Endothelial cell of umbilical vein (primary cell): ENCODE measurements at regions not wholly inside any gene's neighbourhood (a gene's known extent, or its start where the extent isn't known, plus 50 kb on each side); places are given as distances from the start of the nearest gene placed in this dataset.

Experiments
- BruUV-seq: library from RNA; stranded (reverse); fragments of 400-500 nt; replicated peaks from 2 replicates; lab custom pipeline; 2021; lab: Mats Ljungman, UMichigan
- CTCF ChIA-PET: fragments of 300-600, 350-600 bp; sonication (Branson Sonifier 250); formaldehyde crosslinking; loops from one replicate; lab custom pipeline; 2021; ENCODE audit warnings: antibody characterized with exemption, inconsistent platforms; lab: Charles Lee
- POLR2A ChIA-PET: fragments of 300-600, 350-600 bp; sonication (Branson Sonifier 250); formaldehyde crosslinking; loops from one replicate; lab custom pipeline; 2021; ENCODE audit warnings: antibody characterized with exemption, inconsistent platforms; lab: Charles Lee
- DNase-seq: peaks from one replicate; pipeline ENCODE4 v3.0.0-alpha.2; 2011; ENCODE audit warnings: low read depth, low spot score
- FAIRE-seq: peaks from 2 replicates; lab custom pipeline; 2011; peaks lifted over from hg19 to GRCh38; lab: Jason Lieb, UNC
- H2AFZ ChIP-seq: 2 replicates; pipeline ENCODE4 v1.6.0; 2012; ENCODE audit warnings: low read depth, low read length, control low read depth, inconsistent platforms
- H3K27ac ChIP-seq: 2 replicates; pipeline ENCODE4 v1.5.1; 2011; ENCODE audit warnings: low read depth, mild to moderate bottlenecking, control low read depth, low read length, moderate library complexity; ENCODE audit not compliant: insufficient read depth
- H3K27me3 ChIP-seq, 2 experiments: 2 replicates each; pipeline versions ENCODE4 v1.6.0 to v1.6.1; 2011; ENCODE audit warnings: low read length in 2 of 2, mixed read lengths in 1 of 2; ENCODE audit not compliant: control insufficient read depth in 2 of 2, insufficient read depth in 2 of 2
- H3K36me3 ChIP-seq, 2 experiments: 2 replicates in 1 of 2; 3 replicates in 1 of 2; pipeline ENCODE4 v1.5.1; 2011; ENCODE audit warnings: low read length in 2 of 2, mild to moderate bottlenecking in 1 of 2, moderate library complexity in 1 of 2; ENCODE audit not compliant: control insufficient read depth in 2 of 2, insufficient read depth in 2 of 2; ENCODE audit errors: extremely low read depth in 1 of 2
- H3K4me1 ChIP-seq: 3 replicates; pipeline ENCODE4 v1.5.1; 2011; ENCODE audit warnings: mild to moderate bottlenecking, low read length; ENCODE audit not compliant: control insufficient read depth, insufficient read depth; ENCODE audit errors: extremely low read depth
- H3K4me2 ChIP-seq: 2 replicates; pipeline ENCODE4 v1.6.1; 2011; ENCODE audit warnings: low read length, control low read depth, mixed read lengths; ENCODE audit not compliant: insufficient read depth
- H3K4me3 ChIP-seq, 3 experiments: fragments of 200-600 bp in 1 of 3; sonication (generic), shearing (Covaris generic) in 1 of 3; replicated peaks in 1 of 3; 2 replicates each; pipeline ENCODE4 v1.5.1; 2011 to 2016; ENCODE audit warnings: control low read depth in 3 of 3, low read length in 3 of 3, mild to moderate bottlenecking in 2 of 3, inconsistent platforms in 1 of 3, low read depth in 1 of 3, moderate library complexity in 1 of 3; ENCODE audit not compliant: insufficient read depth in 1 of 3
- H3K79me2 ChIP-seq: 2 replicates; pipeline ENCODE4 v1.6.0; 2012; ENCODE audit warnings: low read length, inconsistent platforms; ENCODE audit not compliant: control insufficient read depth, insufficient read depth
- H3K9ac ChIP-seq: replicated peaks from 2 replicates; pipeline ENCODE3; 2011; ENCODE audit warnings: low read length, control low read depth; ENCODE audit not compliant: insufficient read depth; ENCODE audit errors: extremely low read depth
- H3K9me1 ChIP-seq: replicated peaks from 3 replicates; pipeline ENCODE4 v1.6.0; 2011; ENCODE audit warnings: mild to moderate bottlenecking, low read length; ENCODE audit not compliant: control insufficient read depth, insufficient read depth; ENCODE audit errors: extremely low read depth
- H3K9me3 ChIP-seq: replicated peaks from 2 replicates; pipeline ENCODE4 v1.5.1; 2012; ENCODE audit warnings: low read length, inconsistent platforms; ENCODE audit not compliant: control insufficient read depth, insufficient read depth
- H4K20me1 ChIP-seq: replicated peaks from 2 replicates; pipeline ENCODE3; 2011; ENCODE audit warnings: mild to moderate bottlenecking, low read length; ENCODE audit not compliant: control insufficient read depth, insufficient read depth; ENCODE audit errors: extremely low read depth
- EZH2 ChIP-seq: IDR thresholded peaks from 2 replicates; pipeline ENCODE4 v1.6.1; 2012; ENCODE audit warnings: borderline replicate concordance, low read depth, mild to moderate bottlenecking, moderate library complexity, low read length, inconsistent platforms; ENCODE audit not compliant: severe bottlenecking
- FOS ChIP-seq: IDR thresholded peaks from 2 replicates; pipeline ENCODE4 v1.6.1; 2011; ENCODE audit warnings: mild to moderate bottlenecking, low read length, moderate library complexity, borderline replicate concordance; ENCODE audit not compliant: insufficient read depth
- GATA2 ChIP-seq: IDR thresholded peaks from 2 replicates; pipeline ENCODE4 v1.7.0; 2011; ENCODE audit warnings: low read depth, mild to moderate bottlenecking, moderate library complexity, mixed read lengths, low read length; ENCODE audit not compliant: insufficient read length, insufficient read depth
- JUN ChIP-seq: IDR thresholded peaks from 2 replicates; pipeline ENCODE4 v1.6.1; 2011; ENCODE audit warnings: borderline replicate concordance, low read depth; ENCODE audit not compliant: insufficient read length, insufficient read depth
- MAX ChIP-seq: IDR thresholded peaks from 2 replicates; pipeline ENCODE4 v1.6.1; 2011; ENCODE audit not compliant: insufficient read depth, insufficient read length
- MYC ChIP-seq: IDR thresholded peaks from one replicate; pipeline ENCODE4 v1.6.1; 2011; ENCODE audit warnings: mild to moderate bottlenecking, low read depth, low read length
- POLR2A ChIP-seq: IDR thresholded peaks from 2 replicates; pipeline ENCODE4 v1.6.1; 2012; ENCODE audit warnings: low read depth, mild to moderate bottlenecking, control low read depth, low read length
- POLR2AphosphoS5 ChIP-seq: IDR thresholded peaks from 2 replicates; pipeline ENCODE4 v1.6.1; 2012; ENCODE audit warnings: low read depth, mild to moderate bottlenecking, control low read depth, low read length, moderate library complexity; ENCODE audit not compliant: insufficient read depth
- dilution Hi-C: fragments of 300-500 bp; cut with MboI; formaldehyde crosslinking; loops from one replicate; pipeline ENCODE4 v1.15.0; 2019; ENCODE audit warnings: low sequenced_read_pairs; ENCODE audit not compliant: extremely low pct_ligation_motif_present
- intact Hi-C: fragments of 100-400 bp; cut with micrococcal nuclease; formaldehyde crosslinking; loops from one replicate; pipeline ENCODE4 v1.10.0; 2022
- TF ChIP-seq, protein P1 (sequence below), 2 donors: IDR thresholded peaks; 1 replicate in 1 of 2; 2 replicates in 1 of 2; pipeline ENCODE4 v1.5.1; 2011; ENCODE audit warnings: low read length in 2 of 2, mild to moderate bottlenecking in 2 of 2, moderate library complexity in 2 of 2, control low read depth in 1 of 2, inconsistent platforms in 1 of 2, low read depth in 1 of 2; ENCODE audit not compliant: insufficient read depth in 1 of 2; ENCODE audit errors: extremely low read depth in 1 of 2

- no peaks in the 10 kb centered on the region for H3K36me3 ChIP-seq
- DNase-seq (no peak), FAIRE-seq (no peak)
- H3K9me1 ChIP-seq: no peaks in the 10 kb centered on the region
- CTCF ChIA-PET: no interaction called here
- no peaks in the 10 kb centered on the region for H4K20me1 ChIP-seq
- no peak overlapping the region for H2AFZ ChIP-seq
- no peaks in the 10 kb centered on the region for H3K9me3 ChIP-seq
- intact Hi-C loops (no loop called here), dilution Hi-C loops (no loop called here)
- no peaks in the 10 kb centered on the region for H3K27me3 ChIP-seq
- H3K27ac ChIP-seq: no peak overlapping the region
- H3K9ac ChIP-seq: no peak overlapping the region
- no peak overlapping the region for H3K4me2 ChIP-seq
- POLR2A ChIA-PET: no interaction called here
- no TSS peak for BruUV-seq
- TF ChIP-seq EZH2: no peak
- TF ChIP-seq MAX: no peak
- TF ChIP-seq, protein P1, sequence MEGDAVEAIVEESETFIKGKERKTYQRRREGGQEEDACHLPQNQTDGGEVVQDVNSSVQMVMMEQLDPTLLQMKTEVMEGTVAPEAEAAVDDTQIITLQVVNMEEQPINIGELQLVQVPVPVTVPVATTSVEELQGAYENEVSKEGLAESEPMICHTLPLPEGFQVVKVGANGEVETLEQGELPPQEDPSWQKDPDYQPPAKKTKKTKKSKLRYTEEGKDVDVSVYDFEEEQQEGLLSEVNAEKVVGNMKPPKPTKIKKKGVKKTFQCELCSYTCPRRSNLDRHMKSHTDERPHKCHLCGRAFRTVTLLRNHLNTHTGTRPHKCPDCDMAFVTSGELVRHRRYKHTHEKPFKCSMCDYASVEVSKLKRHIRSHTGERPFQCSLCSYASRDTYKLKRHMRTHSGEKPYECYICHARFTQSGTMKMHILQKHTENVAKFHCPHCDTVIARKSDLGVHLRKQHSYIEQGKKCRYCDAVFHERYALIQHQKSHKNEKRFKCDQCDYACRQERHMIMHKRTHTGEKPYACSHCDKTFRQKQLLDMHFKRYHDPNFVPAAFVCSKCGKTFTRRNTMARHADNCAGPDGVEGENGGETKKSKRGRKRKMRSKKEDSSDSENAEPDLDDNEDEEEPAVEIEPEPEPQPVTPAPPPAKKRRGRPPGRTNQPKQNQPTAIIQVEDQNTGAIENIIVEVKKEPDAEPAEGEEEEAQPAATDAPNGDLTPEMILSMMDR (IDR thresholded peaks at IDR 0.05; ENCODE audit: extremely low read depth in 1 of 2, insufficient read depth in 1 of 2, low read depth in 1 of 2, low read length in 2 of 2): no peak
- TF ChIP-seq MYC: no peak
- TF ChIP-seq POLR2AphosphoS5: no peak
- TF ChIP-seq FOS: no peak
- TF ChIP-seq POLR2A: no peak
- no peak for TF ChIP-seq JUN
- TF ChIP-seq GATA2: no peak
- no peaks in the 10 kb centered on the region for H3K4me1 ChIP-seq
- no peaks in the 10 kb centered on the region for H3K79me2 ChIP-seq
- no peak overlapping the region for H3K4me3 ChIP-seq
Observed at GRCh38 chr10:44500451-44500850, 115.6 kb upstream of the CXCL12 start.
